NCI-H1930 (cell line): ENCODE measurements at regions not wholly inside any gene's neighbourhood (a gene's known extent, or its start where the extent isn't known, plus 50 kb on each side); places are given as distances from the start of the nearest gene placed in this dataset.

Experiments used
- DNase-seq, 2 experiments: peaks; one replicate each; lab custom pipeline; 2025; lab: John Stamatoyannopoulos, UW

DNA sequence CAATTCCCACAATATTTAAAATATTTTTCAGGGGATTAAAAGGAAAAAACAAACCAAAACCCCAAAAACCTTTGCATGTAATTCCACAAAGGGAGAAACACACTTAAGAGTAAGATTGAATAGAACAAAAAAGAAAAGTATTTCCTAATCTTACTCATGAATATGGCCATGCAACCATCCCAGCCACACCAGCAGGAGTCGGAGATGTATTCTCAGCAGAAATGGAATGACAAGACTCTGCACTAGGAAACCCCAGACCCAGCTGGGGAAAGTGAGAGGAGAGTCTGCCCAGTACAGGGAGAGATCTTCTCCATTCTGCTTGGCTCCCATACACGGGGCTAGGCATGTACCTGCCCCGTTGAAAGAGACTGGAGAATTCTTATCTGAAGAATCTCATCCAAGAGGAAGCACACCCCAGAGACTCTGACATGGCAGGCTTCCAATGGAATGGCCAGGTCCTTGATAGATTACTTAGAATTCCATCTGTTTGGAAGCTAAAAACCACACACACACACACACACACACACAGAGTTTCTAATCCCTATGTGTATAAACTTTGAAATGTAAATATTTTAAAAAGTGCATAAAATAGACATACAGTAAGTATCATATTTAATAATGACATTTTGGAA, 118.8 kb downstream of the GADD45G start:
- no peak for DNase-seq

DNA sequence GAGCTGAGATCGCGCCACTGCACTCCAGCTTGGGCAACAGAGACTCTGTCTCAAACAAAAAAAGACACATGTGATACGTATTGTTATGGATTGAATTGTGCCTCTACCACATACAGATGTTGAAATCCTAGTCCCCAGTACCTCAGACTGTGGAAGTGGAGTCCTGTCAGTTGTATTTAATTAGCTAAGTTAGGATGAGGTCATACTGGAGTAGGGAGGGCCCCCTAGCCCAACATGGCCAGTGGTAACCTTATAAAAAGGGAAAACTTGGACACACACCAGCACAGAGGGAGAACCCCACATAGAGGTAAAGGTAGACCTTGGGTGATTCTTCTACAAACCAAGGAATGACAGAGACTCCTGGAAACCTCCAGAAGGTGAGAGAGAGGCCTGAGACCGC, 119.8 kb downstream of the GADD45G start:
- DNase-seq, result no peak

DNA sequence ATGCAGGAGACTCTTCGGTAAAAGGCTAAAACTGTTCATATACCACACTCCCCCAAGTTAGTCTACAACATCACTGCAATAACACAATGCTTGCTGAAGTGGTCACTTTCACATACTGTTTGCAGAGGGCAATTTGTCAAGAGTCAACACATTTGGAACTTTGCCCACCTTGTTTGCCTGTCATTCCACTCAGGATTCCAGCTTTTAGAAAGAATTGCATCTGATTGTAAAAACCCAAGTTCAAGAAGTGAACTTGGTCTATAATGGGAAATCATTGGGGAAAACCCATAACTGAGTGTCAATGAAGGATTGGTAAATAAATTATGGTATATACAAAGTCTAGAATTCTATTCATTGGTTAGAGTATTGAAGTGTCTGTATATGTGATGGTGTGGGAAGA, 120.5 kb downstream of the GADD45G start:
- no peak for DNase-seq

DNA sequence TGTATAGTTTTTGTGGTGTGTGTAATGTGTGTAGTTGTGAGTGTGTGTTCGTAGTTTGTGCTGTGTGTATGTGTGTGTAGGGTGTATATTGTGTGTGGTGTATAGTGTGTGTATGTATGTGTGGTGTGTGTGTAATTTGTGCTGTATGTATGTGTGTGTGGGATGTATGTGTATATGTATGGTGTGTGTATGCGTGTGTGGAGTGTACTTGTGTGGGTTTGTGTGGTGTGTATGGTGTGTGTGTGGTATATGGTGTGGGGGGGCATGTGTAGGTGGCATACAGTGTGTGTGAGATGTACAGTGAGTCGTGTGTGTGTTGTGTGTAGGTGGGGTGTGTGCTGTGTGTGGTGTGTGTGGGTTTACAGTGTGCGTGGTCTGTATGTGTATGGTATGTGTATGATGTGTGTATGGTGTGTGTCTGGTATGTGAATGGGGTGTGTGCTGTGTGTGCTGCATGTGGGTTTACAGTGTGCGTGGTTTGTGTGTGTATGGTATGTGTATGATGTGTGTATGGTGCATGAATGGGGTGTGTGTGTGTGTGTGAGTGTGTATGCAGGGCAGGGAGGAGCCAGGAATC, 125.2 kb downstream of the GADD45G start:
- no peak for DNase-seq

DNA sequence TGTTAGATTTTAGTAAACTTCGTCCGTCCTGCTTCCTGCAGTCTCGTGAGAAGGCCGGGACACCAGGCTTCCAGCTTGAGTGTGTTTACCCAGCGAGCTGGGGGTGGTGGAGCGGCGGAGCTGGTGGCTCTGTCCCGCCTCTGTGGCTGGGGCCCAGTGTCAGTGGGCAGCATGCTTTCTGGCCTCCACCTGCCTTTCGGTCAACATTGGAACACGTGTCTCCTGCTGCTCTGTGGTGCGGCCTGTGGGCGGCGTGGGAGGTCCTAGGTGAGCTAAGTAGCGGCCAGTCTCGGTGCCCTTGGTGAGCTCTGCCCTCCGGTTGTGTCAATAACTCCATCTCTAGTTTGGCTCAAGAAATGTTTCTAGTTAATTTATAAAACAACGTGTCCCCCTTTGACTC, 125.9 kb downstream of the GADD45G start:
- no peak for DNase-seq

DNA sequence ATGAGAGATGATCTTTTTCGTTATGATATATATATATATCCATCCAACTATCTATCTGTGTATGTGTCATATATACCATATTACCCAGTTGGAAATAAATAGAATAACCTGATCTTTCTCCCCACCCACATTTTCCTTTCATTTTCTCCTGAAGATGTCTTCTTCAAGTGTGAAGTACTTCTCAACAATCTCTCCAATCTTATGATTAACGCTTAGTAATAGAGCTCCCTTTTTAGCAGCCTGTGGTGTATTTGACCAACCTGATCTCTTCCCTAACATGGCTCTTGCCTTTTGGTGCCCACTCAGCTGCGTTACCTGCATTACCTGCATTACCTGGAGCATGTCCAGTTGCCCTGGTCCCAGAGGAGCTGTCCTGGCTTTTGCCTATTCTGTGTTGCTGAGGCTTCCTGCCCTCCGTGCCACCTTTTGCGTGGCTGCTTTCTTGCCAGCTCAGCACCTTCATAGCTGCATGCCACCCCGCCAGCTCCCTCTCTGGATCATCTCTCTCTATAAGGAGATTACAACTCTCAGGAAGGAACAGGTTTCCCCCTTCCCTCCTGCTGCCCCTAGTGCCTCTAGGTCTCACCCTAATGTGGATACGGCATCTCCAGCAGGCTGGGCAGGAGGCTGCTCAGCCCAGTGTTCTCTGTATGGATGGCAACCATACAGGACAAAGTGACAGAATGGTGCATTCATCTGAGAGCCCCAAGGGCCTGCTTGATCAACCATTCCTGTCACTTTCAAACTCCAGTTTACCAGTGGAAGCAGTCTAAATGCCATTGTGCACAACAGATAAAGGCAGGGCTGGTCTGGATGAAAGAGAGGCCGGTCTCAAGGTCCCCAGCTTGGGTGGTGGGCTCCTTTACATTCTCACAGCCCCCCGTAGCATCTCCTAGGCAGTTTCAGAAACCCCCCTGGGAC, 126.7 kb downstream of the GADD45G start:
- DNase-seq, result no peak

DNA sequence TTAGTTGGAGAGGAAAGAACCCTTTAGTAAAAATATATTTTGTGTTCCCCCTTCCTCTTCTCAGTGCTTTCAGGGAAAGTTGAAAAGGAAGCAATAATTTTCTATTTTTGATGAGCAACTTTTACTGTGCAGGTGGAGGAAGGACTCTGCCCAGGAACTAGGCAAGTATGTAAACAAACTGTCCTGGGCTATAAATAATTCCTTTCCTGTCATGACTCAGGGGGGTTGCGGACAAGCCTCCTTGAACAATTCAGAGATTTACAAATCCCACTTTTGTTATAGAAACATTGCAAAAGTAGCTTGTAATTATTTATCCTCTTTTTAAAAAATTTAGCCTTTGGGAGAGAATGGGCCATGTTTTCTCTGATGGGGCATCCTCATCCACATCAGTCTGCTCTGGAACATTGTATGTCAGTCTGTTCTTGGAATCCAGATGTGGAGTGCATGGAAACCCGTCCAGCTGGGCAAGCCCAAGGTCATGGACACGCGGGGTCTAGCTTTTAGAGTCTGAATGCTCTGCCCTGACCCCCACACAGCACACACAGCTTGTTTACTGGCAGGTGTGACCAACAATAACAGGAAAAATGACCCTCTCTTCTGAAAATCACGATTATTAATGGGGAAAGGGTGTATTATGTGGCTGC, 127.6 kb downstream of the GADD45G start:
- DNase-seq, result no peak

DNA sequence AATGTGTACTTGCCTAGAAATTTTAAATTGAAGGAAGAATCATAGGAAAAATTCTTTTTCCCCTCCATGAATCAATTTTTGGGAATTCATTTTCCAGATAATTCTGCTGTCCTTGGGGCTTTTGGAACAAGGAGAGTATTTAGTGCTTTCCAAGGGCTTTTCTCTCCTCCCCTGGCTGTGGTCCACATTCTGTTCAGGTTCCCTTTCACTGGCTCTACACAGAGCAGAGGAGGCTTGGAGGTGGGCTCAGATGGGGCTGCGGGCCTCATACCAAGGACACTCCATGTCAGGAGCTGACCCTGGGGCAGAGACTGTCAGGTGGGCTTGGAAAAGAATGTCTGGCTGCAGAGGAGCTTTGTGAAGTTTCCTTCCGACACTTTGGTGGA, 128.1 kb downstream of the GADD45G start:
- DNase-seq, result no peak

DNA sequence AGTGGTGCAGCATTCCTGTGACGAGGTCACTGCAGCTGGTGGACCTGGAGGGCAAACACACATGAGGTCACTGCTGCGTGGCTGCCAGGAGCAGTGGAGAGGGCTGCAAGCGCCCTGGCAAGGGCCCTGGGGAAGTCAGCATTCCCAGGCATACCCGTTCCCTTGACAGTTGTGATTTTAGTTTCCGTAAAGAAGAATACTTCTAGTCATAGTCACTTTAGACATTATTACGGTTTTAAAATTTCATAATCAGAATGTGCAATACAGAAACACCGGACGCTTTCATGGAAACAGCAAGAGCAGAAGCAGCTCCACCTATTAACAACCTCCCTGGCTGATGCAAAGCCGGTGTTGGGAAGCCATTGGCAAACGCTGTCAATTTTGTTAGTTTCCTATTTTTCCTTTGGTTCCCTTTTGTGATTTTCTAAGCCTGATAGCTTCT, 129.8 kb downstream of the GADD45G start:
- DNase-seq, result no peak

DNA sequence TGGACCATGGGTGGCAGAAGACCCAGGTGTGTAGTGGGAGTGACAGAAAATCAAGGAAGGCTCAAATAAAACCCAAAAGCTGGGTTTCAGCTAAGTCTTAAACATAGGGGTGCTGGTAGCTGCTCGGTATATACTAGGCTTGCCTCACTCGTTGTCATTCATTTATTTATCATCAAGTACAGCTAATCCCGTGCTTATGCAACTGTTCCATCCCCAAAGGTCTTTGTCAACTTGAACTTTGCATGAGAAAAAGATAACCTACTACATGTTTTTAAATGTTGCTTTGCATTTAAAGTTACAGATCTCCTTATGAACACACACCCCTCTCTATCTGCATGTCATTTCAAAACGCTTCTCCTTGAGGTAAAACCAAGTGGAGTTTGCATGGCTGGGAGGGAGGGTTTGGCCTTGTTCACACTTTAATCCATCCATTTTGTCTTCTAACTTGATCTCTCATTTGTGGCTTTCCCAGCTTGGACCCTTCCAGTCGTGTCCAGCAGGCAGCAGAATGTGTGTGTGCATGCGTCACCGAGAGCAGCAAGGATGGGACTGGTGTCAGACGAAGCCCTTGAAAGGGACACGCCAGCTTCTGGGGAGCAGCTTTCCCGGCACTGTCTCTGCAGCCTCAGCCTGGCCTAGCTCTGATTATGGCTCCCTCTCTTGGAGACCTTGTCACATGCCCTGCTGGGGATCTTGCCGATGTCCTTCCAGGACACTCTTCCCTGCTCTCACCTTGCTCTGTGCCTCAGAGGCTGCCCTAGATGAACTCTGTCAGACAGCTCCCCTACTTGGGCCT, 133.5 kb downstream of the GADD45G start:
- no peak for DNase-seq

DNA sequence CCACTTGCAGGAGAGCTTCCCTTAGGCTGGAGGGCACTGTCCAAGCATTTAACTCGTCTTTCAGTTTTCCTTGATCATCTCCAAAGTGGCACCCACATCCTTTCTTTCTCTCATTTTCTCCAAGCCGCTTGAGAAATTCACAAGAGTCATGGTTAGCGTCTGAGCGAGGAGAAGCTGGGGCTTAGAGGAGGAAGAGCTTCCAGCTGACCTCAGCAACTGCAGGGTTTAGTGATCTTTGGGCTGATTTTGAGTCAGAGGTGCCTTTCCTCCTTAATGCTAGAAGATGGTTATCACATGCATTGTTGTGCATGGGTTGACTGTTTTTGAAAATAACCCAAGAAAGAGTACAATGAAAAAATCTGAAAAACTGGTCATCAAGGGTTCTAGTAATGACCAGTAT, 134.7 kb downstream of the GADD45G start:
- DNase-seq, result no peak

DNA sequence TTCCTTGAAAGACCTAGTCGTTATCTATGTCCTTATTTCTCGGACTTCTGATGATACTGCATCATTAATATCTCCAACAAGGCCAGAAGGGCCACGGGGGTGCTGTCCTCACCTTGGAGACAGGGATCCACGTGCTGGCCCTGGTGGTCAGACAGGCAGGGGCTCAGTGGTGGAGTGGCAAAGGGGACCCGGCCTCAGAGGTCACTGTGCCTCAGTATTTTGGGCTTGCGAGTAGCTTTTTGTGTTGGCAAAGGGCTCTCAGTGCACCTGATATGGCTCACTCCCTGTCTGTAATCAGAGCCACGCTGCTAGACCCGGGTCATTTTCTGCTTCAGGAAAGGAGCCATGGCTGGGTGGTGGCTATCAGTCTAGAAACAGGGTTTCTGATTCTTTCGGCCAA, 135.1 kb downstream of the GADD45G start:
- DNase-seq, result no peak

DNA sequence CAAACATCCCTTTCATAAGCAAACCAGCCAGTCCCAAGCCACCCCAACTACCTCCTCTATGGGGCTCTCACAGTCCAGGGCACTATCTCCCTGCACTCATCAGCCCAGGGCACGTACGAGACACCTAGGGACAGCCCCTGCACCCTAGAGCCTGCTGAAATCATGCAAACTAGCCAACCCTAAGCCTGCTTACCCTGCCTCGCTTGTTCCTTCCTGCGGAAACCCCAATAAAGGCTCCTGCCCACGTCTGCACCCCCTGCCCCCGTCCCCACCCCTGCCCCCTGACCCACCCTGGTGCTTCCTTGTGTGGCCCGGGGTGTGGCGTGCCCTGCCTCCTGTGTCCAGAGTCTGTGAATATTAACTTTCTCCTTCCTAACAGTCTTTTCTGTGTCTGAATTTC, 135.9 kb downstream of the GADD45G start:
- DNase-seq, result no peak

DNA sequence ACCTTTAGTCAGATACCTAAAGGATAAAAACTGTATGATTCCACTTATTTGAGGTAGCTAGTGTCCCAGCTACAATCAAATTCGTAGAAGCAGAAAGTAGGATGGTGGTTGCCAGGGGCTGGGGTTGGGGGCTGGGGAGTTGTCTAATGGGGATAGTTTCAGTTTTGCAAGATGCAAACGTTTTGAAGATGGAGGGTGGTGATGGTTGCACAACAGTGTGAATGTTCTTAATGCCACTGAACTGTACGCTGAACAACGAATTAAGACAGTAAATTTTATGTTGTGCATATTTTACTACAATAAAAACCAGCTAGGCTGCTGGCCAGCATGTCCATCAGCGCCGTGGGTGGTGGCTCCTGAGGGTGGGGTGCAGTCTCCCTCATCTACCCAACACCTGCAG, 137.8 kb downstream of the GADD45G start:
- no peak for DNase-seq

DNA sequence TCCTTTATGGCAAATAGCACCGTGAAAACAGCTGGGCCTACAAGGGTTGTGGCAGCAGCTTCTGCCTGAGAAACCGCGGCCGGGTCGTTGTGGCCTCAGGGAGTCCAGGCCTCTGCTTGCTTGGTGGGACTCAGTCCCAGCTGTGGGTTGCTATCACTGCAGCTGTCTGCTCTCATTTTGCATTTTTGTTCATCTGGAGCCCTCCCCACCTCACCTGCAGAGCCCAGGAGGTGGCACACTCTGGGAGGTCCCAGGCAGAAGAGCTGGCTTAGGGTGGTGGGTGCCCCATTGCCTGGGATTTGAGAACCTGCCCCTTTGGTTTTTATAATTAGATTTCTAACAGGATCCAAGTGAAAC, 138.4 kb downstream of the GADD45G start:
- DNase-seq, result no peak

DNA sequence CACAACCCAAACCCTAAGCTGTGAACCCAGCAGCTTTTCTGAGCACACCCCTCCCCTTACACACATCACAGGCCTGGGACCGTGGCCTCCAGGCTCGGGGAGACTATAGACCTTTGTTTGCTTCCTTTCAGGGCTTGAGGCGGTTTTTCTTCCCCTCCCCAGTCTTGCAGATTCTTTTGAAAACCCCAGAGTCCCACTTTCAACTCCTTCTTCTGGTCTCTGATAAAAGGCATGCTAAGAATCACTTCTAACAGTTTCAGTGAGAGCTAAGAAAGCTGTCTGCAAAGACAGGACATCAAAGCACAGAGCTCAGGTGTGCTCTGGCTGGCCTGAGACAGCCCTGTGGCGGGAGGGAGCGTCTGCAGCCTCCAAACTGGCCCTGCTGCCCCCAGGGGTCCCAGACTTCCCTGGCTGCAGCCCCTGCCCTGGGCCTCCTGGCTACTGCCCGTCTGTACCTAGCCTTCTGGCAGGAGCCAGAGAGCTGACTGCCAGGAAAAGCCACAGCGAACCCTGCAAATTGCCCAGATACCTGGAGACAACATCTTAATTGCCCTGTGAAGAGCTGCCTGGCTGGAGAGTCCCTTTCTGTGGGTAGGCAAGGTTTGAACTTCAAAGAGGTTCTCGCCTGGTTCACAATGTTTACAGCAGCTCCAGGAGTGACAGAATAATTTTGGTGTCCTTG, 138.9 kb downstream of the GADD45G start:
- DNase-seq, result no peak

DNA sequence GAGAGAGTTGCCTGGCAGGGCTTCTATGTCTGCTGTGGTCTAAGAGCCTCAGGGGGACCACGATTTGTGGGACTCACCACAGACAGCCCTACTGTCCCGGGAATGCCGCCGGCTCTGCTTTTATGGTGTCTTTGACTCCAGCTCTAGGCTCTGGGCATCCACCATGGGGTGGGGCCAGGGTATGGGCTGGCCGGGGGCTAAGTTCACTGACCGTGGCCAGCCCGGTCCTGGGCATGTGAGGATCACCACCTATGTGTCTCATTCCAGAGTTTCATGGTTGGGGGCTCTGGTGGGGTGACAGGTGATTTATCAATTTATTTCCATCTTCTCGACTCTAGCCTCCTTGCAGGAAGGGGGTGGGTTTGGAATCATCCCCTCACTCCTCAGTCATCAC, 139.4 kb downstream of the GADD45G start:
- DNase-seq, result no peak

DNA sequence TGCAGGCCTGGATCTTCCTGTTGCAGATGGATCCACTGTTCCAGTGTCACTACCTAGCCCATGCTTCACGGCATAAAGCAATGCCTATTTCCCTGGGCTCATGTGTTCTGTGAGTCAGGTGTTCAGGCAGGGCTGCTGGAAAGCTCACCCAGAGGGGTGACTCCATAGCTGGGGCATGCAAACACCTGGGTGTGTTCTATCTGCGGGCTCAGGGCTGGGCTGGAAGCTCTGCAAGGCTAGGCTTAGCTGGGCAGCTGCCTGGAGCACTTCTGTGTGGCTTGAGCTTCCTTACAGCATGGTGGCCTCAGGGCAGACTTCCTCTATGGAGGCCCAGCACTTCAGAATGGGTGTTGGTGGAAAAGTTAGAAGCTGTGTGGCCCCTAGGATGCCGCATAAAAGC, 139.9 kb downstream of the GADD45G start:
- DNase-seq, result no peak

DNA sequence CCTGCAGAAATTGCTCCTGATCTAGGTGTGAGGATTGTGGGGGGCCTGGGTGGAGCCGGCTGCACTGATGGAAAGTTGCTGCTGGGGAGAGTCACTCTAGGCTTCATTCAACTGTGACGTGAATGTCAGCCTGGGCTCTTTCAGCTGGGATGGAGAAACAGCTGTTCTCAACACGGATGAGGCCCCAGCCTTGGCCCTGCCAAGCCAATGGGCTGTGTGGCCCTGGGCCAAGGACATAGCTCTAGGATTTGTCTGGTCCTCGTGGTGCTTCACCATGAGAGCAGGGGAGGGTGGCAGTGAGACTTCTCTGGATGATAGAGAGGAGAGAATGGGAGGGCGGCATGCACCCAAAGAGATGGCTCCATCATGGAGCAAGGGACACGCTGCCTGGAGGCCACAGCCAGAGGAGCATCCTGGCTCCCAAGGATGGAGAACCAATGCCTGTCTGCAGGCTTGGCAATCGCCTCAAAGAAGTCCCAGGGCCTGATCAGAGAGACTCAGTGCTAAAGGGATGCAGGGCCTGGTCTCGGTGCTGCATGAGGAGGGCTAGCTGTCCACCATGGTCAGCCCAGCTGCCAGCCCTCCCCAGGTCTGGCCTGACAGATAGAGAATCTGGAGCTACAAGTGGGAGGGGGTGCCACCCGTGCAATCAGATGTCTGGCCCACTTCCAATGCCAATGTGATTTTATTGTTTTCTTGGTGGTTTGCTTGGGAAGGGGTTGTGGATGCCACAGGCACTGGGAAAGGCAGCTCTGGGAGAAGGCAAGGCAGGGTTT, 141.0 kb downstream of the GADD45G start:
- no peak for DNase-seq

DNA sequence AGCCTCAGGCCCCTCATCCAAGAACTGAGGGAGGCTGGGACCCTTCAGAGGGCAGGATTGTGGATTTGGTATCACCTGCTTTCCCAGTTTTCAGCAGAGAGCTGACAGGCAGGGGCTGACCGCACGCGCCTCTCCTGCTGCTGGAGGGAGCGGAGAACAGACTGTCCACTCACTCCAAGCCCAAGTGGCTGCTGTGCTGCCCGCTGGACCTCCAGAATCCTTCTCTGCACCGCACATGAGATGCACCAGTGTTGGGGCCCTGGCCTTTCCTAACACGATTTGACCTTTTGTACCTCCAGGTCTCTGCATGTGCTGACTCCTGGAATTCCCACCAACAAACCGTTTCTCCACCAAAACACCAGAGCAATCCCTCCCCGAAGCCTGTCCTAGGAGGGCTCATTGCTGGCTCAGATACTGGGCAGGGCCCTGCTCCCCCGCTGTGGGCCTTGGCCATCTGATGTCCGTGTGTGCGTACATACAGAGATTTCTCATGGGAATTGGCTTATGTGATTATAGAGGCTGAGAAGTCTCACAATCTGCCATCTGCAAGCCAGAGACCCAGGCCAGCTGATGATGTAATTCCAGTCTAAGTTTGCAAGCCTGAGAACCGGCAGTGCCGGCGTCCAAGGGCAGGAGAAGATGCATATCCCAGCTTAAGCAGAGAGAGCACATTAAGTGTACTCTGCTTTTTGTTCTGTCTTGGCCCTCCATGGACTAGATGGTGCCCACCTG, 141.7 kb downstream of the GADD45G start:
- DNase-seq, result no peak
